Mucosa of gallbladder (tissue), 1 donor: ENCODE measurements at regions not wholly inside any gene's neighbourhood (a gene's known extent, or its start where the extent isn't known, plus 50 kb on each side); places are given as distances from the start of the nearest gene placed in this dataset.

ENCODE experiments used
- DNase-seq: peaks from one replicate; pipeline ENCODE4 v3.0.0-alpha.2; 2020; ENCODE audit warnings: low spot score
- donor health status: DM: no; HTN: no; CAD: no.

DNA sequence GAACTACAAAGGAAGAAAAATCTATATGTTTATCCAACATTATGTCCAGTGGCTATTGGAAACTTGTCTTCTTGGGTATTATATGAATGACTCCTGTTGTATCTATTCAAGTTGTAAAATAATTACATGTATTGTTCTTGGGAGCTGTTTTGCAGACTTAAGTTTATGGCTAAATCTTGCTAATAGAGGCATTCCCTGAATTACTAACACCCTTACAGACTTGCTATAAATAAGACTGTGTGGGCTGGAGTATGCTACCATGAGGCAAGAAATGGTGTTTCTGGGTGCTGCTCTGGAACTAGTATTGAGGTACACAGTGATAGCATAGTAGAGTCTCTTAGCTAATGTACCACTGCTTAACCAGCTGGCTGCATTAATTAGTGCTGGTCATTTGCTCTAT, 155.1 kb downstream of the HIPK3 start:
- no peak for DNase-seq

DNA sequence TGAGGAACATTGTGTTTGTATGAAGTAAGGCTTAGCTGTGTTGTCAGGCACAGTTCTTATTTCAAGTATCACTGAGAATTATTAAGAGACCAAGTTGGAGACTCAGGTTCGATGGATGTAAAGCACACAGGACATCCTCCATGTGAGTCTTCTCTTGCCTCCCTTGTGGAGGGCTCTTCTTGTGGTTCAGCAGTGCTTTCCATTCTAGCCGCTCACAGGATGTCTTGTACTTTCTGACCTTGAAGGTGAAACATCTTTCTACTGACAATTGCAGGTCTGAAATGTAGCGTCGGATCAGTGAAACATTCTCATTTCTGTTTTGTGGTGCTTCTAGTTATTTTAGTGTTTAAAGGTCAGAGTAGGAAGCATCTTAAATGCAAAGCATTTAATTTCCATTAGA, 154.6 kb downstream of the HIPK3 start:
- no peak for DNase-seq

DNA sequence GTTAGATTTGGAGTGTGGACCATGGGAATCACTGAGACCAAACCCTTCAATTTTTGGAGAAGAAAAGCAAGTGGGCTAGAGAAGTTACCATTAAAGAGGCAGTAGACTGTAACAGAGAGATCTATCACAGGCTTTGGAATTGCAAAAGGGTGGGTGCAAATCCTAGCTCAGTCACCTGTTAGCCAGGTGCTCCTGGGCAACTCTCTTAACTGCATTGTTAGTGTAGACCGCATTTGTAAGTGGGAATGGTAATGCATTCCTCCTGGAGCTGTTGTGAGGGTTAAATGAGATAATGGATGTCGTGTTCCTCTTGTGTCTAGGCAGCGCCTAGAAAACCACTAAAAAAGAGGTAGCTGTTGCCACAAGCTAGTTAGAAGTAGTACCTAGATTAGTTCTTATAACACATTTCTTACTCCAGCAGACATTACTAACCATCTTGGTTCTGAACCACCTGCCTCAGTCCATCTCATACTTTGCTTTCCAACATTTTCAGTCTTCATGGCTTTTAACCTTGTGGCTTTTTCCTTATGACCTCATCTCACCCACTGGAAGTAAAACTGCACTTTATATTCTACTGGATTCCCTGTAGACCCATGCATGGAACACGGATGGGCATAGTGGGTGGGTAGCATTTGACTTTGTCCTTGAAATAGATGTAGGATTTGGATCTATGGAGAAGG, 153.0 kb downstream of the HIPK3 start:
- no peak for DNase-seq
